MM.1S (cell line): ENCODE measurements at regions not wholly inside any gene's neighbourhood (a gene's known extent, or its start where the extent isn't known, plus 50 kb on each side); places are given as distances from the start of the nearest gene placed in this dataset.

Source experiments
- DNase-seq: peaks from one replicate; pipeline ENCODE4 v3.0.0-alpha.2; 2015
- H2AFZ ChIP-seq: fragments of 300-600 bp; sonication (generic); 2 replicates; pipeline ENCODE4 v1.6.0; 2016; ENCODE audit warnings: antibody characterized with exemption, low read length
- H3F3A ChIP-seq: fragments of 300-600 bp; sonication (generic); 2 replicates; pipeline ENCODE4 v1.6.1; 2016; ENCODE audit warnings: mild to moderate bottlenecking, antibody characterized with exemption, low read length, moderate library complexity, mixed read lengths; ENCODE audit not compliant: insufficient read depth
- H3K27ac ChIP-seq: fragments of 300-600 bp; sonication (generic); 2 replicates; pipeline ENCODE4 v1.5.1; 2016; ENCODE audit warnings: mild to moderate bottlenecking, low read length
- H3K27me3 ChIP-seq: fragments of 300-600 bp; sonication (generic); replicated peaks from 2 replicates; pipeline ENCODE4 v1.6.0; 2016; ENCODE audit warnings: low read length; ENCODE audit not compliant: insufficient read depth
- H3K36me3 ChIP-seq: fragments of 300-600 bp; sonication (generic); replicated peaks from 2 replicates; pipeline ENCODE4 v1.6.1; 2016; ENCODE audit warnings: mild to moderate bottlenecking, low read length, mixed read lengths; ENCODE audit not compliant: insufficient read depth
- H3K4me1 ChIP-seq: fragments of 300-600 bp; sonication (generic); 2 replicates; pipeline ENCODE4 v1.6.1; 2016; ENCODE audit warnings: low read length, mixed read lengths
- H3K4me2 ChIP-seq: fragments of 300-600 bp; sonication (generic); 2 replicates; pipeline ENCODE4 v1.6.0; 2016; ENCODE audit warnings: low read depth, low read length
- H3K4me3 ChIP-seq: fragments of 300-600 bp; sonication (generic); 2 replicates; pipeline ENCODE4 v1.5.1; 2016; ENCODE audit warnings: low read length, mixed read lengths
- H3K79me2 ChIP-seq: fragments of 300-600 bp; sonication (generic); 2 replicates; pipeline ENCODE4 v1.6.1; 2016; ENCODE audit warnings: mixed run types, low read length, mixed read lengths
- H3K9ac ChIP-seq: fragments of 300-600 bp; sonication (generic); 2 replicates; pipeline ENCODE4 v1.6.1; 2016; ENCODE audit warnings: low read length, mixed read lengths
- H3K9me2 ChIP-seq: fragments of 300-600 bp; sonication (generic); replicated peaks from 2 replicates; pipeline ENCODE4 v1.6.1; 2016; ENCODE audit warnings: mild to moderate bottlenecking, low read length, mixed read lengths; ENCODE audit not compliant: insufficient read depth
- H3K9me3 ChIP-seq: fragments of 300-600 bp; sonication (generic); replicated peaks from 2 replicates; pipeline ENCODE4 v1.6.1; 2016; ENCODE audit warnings: mild to moderate bottlenecking, low read length, mixed read lengths; ENCODE audit not compliant: insufficient read depth
- H4K20me1 ChIP-seq: fragments of 300-600 bp; sonication (generic); 2 replicates; pipeline ENCODE4 v1.6.1; 2016; ENCODE audit warnings: mild to moderate bottlenecking, low read length, moderate library complexity, mixed read lengths; ENCODE audit not compliant: insufficient read depth
- EZH2 ChIP-seq: fragments of 300-600 bp; sonication (generic); optimal IDR thresholded peaks from 2 replicates; pipeline ENCODE3; 2017; ENCODE audit warnings: low read depth, mild to moderate bottlenecking, antibody characterized with exemption, low read length, mixed read lengths
- EZH2phosphoT487 ChIP-seq: fragments of 300-600 bp; sonication (generic); IDR thresholded peaks from 2 replicates; pipeline ENCODE4 v1.6.1; 2018; ENCODE audit warnings: antibody characterized with exemption, low read length
- TF ChIP-seq, protein P1 (sequence below): fragments of 300-600 bp; sonication (generic); IDR thresholded peaks from 2 replicates; pipeline ENCODE4 v1.5.1; 2016; ENCODE audit warnings: antibody characterized with exemption, low read length, mixed read lengths

- Histone ChIP-seq H3K4me1 (no peaks in the 10 kb centered on the region), H3K9ac (no peak overlapping the region), H3K27ac (no peak overlapping the region), H3K79me2 (no peaks in the 10 kb centered on the region), H3F3A (no peaks in the 10 kb centered on the region), H3K36me3 (no peaks in the 10 kb centered on the region), H3K9me3 (no peaks in the 10 kb centered on the region), H3K4me2 (no peak overlapping the region), H2AFZ (no peak overlapping the region), H3K27me3 (no peaks in the 10 kb centered on the region), H3K4me3 (no peak overlapping the region), H4K20me1 (no peaks in the 10 kb centered on the region), H3K9me2 (no peaks in the 10 kb centered on the region)
- TF ChIP-seq, protein P1, sequence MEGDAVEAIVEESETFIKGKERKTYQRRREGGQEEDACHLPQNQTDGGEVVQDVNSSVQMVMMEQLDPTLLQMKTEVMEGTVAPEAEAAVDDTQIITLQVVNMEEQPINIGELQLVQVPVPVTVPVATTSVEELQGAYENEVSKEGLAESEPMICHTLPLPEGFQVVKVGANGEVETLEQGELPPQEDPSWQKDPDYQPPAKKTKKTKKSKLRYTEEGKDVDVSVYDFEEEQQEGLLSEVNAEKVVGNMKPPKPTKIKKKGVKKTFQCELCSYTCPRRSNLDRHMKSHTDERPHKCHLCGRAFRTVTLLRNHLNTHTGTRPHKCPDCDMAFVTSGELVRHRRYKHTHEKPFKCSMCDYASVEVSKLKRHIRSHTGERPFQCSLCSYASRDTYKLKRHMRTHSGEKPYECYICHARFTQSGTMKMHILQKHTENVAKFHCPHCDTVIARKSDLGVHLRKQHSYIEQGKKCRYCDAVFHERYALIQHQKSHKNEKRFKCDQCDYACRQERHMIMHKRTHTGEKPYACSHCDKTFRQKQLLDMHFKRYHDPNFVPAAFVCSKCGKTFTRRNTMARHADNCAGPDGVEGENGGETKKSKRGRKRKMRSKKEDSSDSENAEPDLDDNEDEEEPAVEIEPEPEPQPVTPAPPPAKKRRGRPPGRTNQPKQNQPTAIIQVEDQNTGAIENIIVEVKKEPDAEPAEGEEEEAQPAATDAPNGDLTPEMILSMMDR: no peak
- TF ChIP-seq EZH2 (no peak), EZH2phosphoT487 (no peak)
- DNase-seq: no peak
These were observed 405.5 kb upstream of the CELF2 start for GRCh38 chr10:10612151-10612550.

- Histone ChIP-seq H4K20me1 (no peaks in the 10 kb centered on the region), H3F3A (no peaks in the 10 kb centered on the region), H3K36me3 (no peaks in the 10 kb centered on the region), H3K9me2 (no peaks in the 10 kb centered on the region), H3K79me2 (no peaks in the 10 kb centered on the region), H3K4me3 (no peak overlapping the region), H3K4me2 (no peak overlapping the region), H3K9me3 (no peaks in the 10 kb centered on the region), H2AFZ (no peak overlapping the region), H3K4me1 (no peaks in the 10 kb centered on the region), H3K9ac (no peak overlapping the region), H3K27me3 (no peaks in the 10 kb centered on the region), H3K27ac (no peak overlapping the region)
- no peak for TF ChIP-seq EZH2
- TF ChIP-seq, protein P1: no peak
- no peak for TF ChIP-seq EZH2phosphoT487
- DNase-seq: no peak
These were observed 403.9 kb upstream of the CELF2 start for GRCh38 chr10:10613656-10614244.

DNA sequence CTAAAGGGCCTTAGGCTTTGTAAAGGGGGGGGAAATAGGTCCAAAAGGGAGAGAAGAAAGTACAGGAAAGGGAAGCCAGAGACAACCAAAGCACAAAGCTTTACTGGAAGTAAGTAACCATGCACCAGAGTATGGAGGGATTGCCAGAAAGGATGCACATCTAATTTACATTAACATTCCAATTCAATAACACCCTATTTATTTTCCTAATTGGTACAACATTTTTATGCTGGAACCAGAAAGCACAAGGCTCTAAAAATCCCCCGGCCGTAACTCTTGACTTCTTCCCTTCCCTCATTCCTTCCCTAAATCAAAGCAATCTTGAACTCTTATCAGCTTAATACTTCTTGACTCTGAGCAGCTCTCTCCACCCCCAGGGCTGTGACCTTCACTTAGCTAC lies 400.0 kb upstream of the CELF2 start:
- Histone ChIP-seq H4K20me1 (no peaks in the 10 kb centered on the region), H3K9me2 (no peaks in the 10 kb centered on the region), H3K79me2 (no peaks in the 10 kb centered on the region)

More for the DNA sequence above, 400.0 kb upstream of the CELF2 start:
- H3K9me3 ChIP-seq: no peaks in the 10 kb centered on the region
- TF ChIP-seq EZH2 (no peak), EZH2phosphoT487 (no peak)
- TF ChIP-seq, protein P1: no peak
- no peak overlapping the region for H3K4me2 ChIP-seq
- no peaks in the 10 kb centered on the region for H3F3A ChIP-seq
- H2AFZ ChIP-seq: no peak overlapping the region
- no peaks in the 10 kb centered on the region for H3K36me3 ChIP-seq
- H3K27ac ChIP-seq: no peak overlapping the region
- H3K9ac ChIP-seq: no peak overlapping the region
- no peaks in the 10 kb centered on the region for H3K4me1 ChIP-seq
- DNase-seq: no peak
- no peaks in the 10 kb centered on the region for H3K27me3 ChIP-seq
- no peak overlapping the region for H3K4me3 ChIP-seq
